ENCODE measurements at regions not wholly inside any gene's neighbourhood (a gene's known extent, or its start where the extent isn't known, plus 50 kb on each side); places are given as distances from the start of the nearest gene placed in this dataset.

DNA sequence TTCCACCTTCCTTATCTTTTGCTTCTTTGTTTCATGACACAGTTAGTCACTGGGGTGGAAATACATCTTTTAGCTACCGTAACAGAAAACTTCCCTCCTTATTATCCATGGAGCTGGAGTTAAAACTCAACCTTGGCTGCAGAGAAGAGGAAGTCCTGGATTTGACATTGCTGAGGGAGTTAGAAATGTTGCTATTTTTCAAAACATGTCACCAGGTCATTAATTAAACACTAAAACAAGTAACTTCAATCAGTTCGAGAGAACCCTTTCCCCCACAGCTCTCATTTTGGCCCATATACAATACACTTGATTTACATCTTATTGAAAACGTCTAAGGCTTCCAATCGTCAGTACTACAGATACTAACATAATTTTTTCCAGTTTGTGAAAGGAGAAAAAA, 237.9 kb upstream of the CD180 start:
- TF ChIP-seq BCL11A (tag by site-specific recombination; IDR thresholded peaks at IDR 0.05; ENCODE audit: low read depth) = no peak
- TF ChIP-seq, protein P1, sequence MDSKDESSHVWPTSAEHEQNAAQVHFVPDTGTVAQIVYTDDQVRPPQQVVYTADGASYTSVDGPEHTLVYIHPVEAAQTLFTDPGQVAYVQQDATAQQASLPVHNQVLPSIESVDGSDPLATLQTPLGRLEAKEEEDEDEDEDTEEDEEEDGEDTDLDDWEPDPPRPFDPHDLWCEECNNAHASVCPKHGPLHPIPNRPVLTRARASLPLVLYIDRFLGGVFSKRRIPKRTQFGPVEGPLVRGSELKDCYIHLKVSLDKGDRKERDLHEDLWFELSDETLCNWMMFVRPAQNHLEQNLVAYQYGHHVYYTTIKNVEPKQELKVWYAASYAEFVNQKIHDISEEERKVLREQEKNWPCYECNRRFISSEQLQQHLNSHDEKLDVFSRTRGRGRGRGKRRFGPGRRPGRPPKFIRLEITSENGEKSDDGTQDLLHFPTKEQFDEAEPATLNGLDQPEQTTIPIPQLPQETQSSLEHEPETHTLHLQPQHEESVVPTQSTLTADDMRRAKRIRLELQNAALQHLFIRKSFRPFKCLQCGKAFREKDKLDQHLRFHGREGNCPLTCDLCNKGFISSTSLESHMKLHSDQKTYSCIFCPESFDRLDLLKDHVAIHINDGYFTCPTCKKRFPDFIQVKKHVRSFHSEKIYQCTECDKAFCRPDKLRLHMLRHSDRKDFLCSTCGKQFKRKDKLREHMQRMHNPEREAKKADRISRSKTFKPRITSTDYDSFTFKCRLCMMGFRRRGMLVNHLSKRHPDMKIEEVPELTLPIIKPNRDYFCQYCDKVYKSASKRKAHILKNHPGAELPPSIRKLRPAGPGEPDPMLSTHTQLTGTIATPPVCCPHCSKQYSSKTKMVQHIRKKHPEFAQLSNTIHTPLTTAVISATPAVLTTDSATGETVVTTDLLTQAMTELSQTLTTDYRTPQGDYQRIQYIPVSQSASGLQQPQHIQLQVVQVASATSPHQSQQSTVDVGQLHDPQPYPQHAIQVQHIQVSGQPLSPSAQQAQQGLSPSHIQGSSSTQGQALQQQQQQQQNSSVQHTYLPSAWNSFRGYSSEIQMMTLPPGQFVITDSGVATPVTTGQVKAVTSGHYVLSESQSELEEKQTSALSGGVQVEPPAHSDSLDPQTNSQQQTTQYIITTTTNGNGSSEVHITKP (tag by site-specific recombination; IDR thresholded peaks at IDR 0.05) = no peak
- TF ChIP-seq, protein P2, sequence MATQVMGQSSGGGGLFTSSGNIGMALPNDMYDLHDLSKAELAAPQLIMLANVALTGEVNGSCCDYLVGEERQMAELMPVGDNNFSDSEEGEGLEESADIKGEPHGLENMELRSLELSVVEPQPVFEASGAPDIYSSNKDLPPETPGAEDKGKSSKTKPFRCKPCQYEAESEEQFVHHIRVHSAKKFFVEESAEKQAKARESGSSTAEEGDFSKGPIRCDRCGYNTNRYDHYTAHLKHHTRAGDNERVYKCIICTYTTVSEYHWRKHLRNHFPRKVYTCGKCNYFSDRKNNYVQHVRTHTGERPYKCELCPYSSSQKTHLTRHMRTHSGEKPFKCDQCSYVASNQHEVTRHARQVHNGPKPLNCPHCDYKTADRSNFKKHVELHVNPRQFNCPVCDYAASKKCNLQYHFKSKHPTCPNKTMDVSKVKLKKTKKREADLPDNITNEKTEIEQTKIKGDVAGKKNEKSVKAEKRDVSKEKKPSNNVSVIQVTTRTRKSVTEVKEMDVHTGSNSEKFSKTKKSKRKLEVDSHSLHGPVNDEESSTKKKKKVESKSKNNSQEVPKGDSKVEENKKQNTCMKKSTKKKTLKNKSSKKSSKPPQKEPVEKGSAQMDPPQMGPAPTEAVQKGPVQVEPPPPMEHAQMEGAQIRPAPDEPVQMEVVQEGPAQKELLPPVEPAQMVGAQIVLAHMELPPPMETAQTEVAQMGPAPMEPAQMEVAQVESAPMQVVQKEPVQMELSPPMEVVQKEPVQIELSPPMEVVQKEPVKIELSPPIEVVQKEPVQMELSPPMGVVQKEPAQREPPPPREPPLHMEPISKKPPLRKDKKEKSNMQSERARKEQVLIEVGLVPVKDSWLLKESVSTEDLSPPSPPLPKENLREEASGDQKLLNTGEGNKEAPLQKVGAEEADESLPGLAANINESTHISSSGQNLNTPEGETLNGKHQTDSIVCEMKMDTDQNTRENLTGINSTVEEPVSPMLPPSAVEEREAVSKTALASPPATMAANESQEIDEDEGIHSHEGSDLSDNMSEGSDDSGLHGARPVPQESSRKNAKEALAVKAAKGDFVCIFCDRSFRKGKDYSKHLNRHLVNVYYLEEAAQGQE (tag by site-specific recombination; IDR thresholded peaks at IDR 0.05) = no peak
- TF ChIP-seq, protein P3, sequence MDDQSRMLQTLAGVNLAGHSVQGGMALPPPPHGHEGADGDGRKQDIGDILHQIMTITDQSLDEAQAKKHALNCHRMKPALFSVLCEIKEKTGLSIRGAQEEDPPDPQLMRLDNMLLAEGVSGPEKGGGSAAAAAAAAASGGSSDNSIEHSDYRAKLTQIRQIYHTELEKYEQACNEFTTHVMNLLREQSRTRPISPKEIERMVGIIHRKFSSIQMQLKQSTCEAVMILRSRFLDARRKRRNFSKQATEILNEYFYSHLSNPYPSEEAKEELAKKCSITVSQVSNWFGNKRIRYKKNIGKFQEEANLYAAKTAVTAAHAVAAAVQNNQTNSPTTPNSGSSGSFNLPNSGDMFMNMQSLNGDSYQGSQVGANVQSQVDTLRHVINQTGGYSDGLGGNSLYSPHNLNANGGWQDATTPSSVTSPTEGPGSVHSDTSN (CRISPR knock-in tag; IDR thresholded peaks at IDR 0.05) = no peak
- TF ChIP-seq ZNF600 (tag by site-specific recombination; IDR thresholded peaks at IDR 0.05) = no peak
- TF ChIP-seq, protein P4, sequence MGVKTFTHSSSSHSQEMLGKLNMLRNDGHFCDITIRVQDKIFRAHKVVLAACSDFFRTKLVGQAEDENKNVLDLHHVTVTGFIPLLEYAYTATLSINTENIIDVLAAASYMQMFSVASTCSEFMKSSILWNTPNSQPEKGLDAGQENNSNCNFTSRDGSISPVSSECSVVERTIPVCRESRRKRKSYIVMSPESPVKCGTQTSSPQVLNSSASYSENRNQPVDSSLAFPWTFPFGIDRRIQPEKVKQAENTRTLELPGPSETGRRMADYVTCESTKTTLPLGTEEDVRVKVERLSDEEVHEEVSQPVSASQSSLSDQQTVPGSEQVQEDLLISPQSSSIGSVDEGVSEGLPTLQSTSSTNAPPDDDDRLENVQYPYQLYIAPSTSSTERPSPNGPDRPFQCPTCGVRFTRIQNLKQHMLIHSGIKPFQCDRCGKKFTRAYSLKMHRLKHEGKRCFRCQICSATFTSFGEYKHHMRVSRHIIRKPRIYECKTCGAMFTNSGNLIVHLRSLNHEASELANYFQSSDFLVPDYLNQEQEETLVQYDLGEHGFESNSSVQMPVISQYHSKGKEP (tag by site-specific recombination; IDR thresholded peaks at IDR 0.05) = no peak
- no peak for TF ChIP-seq ZBTB21 (tag by site-specific recombination; IDR thresholded peaks at IDR 0.05)
- TF ChIP-seq, protein P5, sequence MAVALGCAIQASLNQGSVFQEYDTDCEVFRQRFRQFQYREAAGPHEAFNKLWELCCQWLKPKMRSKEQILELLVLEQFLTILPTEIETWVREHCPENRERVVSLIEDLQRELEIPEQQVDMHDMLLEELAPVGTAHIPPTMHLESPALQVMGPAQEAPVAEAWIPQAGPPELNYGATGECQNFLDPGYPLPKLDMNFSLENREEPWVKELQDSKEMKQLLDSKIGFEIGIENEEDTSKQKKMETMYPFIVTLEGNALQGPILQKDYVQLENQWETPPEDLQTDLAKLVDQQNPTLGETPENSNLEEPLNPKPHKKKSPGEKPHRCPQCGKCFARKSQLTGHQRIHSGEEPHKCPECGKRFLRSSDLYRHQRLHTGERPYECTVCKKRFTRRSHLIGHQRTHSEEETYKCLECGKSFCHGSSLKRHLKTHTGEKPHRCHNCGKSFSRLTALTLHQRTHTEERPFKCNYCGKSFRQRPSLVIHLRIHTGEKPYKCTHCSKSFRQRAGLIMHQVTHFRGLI (tag by site-specific recombination; IDR thresholded peaks at IDR 0.05) = no peak
- TF ChIP-seq ZNF138 (tag by site-specific recombination; IDR thresholded peaks at IDR 0.05; ENCODE audit: borderline replicate concordance) = no peak
- TF ChIP-seq, protein P6, sequence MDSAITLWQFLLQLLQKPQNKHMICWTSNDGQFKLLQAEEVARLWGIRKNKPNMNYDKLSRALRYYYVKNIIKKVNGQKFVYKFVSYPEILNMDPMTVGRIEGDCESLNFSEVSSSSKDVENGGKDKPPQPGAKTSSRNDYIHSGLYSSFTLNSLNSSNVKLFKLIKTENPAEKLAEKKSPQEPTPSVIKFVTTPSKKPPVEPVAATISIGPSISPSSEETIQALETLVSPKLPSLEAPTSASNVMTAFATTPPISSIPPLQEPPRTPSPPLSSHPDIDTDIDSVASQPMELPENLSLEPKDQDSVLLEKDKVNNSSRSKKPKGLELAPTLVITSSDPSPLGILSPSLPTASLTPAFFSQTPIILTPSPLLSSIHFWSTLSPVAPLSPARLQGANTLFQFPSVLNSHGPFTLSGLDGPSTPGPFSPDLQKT (IDR thresholded peaks at IDR 0.05; ENCODE audit: borderline replicate concordance, low read depth, low read length) = no peak
- TF ChIP-seq ZNF626 (tag by site-specific recombination; IDR thresholded peaks at IDR 0.05) = no peak
- no peak for TF ChIP-seq KLF8 (tag by site-specific recombination; IDR thresholded peaks at IDR 0.05)
- TF ChIP-seq, protein P7, sequence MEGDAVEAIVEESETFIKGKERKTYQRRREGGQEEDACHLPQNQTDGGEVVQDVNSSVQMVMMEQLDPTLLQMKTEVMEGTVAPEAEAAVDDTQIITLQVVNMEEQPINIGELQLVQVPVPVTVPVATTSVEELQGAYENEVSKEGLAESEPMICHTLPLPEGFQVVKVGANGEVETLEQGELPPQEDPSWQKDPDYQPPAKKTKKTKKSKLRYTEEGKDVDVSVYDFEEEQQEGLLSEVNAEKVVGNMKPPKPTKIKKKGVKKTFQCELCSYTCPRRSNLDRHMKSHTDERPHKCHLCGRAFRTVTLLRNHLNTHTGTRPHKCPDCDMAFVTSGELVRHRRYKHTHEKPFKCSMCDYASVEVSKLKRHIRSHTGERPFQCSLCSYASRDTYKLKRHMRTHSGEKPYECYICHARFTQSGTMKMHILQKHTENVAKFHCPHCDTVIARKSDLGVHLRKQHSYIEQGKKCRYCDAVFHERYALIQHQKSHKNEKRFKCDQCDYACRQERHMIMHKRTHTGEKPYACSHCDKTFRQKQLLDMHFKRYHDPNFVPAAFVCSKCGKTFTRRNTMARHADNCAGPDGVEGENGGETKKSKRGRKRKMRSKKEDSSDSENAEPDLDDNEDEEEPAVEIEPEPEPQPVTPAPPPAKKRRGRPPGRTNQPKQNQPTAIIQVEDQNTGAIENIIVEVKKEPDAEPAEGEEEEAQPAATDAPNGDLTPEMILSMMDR (tag by site-specific recombination; IDR thresholded peaks at IDR 0.05) = no peak
- no peak for TF ChIP-seq GLIS2 (tag by site-specific recombination; IDR thresholded peaks at IDR 0.05)

All from HEK293 (cell line).